ENCODE measurements at regions not wholly inside any gene's neighbourhood (a gene's known extent, or its start where the extent isn't known, plus 50 kb on each side); places are given as distances from the start of the nearest gene placed in this dataset.

- no peak overlapping the region for H3K4me3 ChIP-seq (ENCODE audit: low read depth in 1 of 3, low read length in 3 of 3)
- WGBS = 81% methylated on average over 2 of the region's 2 CpGs
- H3K27ac ChIP-seq (ENCODE audit: low read depth in 1 of 2, low read length in 2 of 2) = no peak overlapping the region
- DNase-seq (ENCODE audit: low spot score) = no peak
- H3K27me3 ChIP-seq (ENCODE audit: control insufficient read depth in 4 of 4, insufficient read depth in 4 of 4, low read length in 3 of 4) = no peaks in the 10 kb centered on the region
- no peak for TF ChIP-seq REST (IDR thresholded peaks at IDR 0.05)
- no peaks in the 10 kb centered on the region for H3K36me3 ChIP-seq (ENCODE audit: control insufficient read depth in 4 of 4, insufficient read depth in 3 of 4, low read depth in 1 of 4, low read length in 3 of 4)
- no peak overlapping the region for H3K9ac ChIP-seq (ENCODE audit: low read depth in 1 of 2, low read length in 2 of 2)
- H3K9me3 ChIP-seq (ENCODE audit: control insufficient read depth in 4 of 4, low read length in 3 of 4) = peaks cover 0 to 2% (median 0%) of the 10 kb centered on the region in 4 donors
- H3K4me1 ChIP-seq (ENCODE audit: control insufficient read depth in 4 of 4, insufficient read depth in 4 of 4, low read length in 3 of 4) = no peaks in the 10 kb centered on the region
Measured at GRCh38 chr11:111088847-111089355, 156.6 kb upstream of the POU2AF2 start.

DNA sequence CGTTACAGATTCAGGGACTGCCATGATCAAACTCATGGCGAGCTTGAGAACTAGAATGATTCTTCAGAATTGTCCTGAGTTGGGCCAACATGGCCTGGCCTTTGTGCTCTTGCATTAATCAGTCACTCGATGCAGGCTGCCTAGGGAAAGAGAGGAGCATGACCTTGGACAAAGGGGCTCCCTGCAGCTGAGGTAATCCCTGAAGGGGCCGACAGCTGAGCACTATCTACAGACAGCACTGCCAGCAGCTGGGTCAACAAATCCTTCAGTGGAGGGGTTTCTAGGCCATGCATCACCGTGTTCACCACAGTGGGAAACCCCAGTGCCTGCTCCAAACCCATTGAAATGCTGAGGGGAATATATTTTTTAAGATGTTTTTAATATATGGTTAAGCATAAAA is 159.5 kb upstream of the POU2AF2 start:
- Histone ChIP-seq H3K36me3 (ENCODE audit: control insufficient read depth in 4 of 4, insufficient read depth in 3 of 4, low read depth in 1 of 4, low read length in 3 of 4) (no peaks in the 10 kb centered on the region), H3K9ac (ENCODE audit: low read depth in 1 of 2, low read length in 2 of 2) (no peak overlapping the region), H3K9me3 (ENCODE audit: control insufficient read depth in 4 of 4, low read length in 3 of 4) (peaks cover 0 to 2% (median 0%) of the 10 kb centered on the region in 4 donors), H3K27ac (ENCODE audit: low read depth in 1 of 2, low read length in 2 of 2) (no peak overlapping the region), H3K4me3 (ENCODE audit: low read depth in 1 of 3, low read length in 3 of 3) (no peak overlapping the region), H3K4me1 (ENCODE audit: control insufficient read depth in 4 of 4, insufficient read depth in 4 of 4, low read length in 3 of 4) (no peaks in the 10 kb centered on the region), H3K27me3 (ENCODE audit: control insufficient read depth in 4 of 4, insufficient read depth in 4 of 4, low read length in 3 of 4) (no peaks in the 10 kb centered on the region)
- WGBS = 66% methylated on average over 5 of the region's 5 CpGs
- TF ChIP-seq EGR1 (IDR thresholded peaks at IDR 0.05; ENCODE audit: low read depth in 2 of 2) (no peak), CTCF (IDR thresholded peaks at IDR 0.05; ENCODE audit: low read depth, low read length, missing input control) (no peak), YY1 (IDR thresholded peaks at IDR 0.05) (no peak), GABPA (IDR thresholded peaks at IDR 0.05 in 1 of 2, conservative IDR thresholded peaks at IDR 0.05 in 1 of 2) (no peak), ZBTB33 (IDR thresholded peaks at IDR 0.05) (no peak), HNF4G (IDR thresholded peaks at IDR 0.05) (no peak), REST (IDR thresholded peaks at IDR 0.05) (no peak), HNF4A (conservative IDR thresholded peaks at IDR 0.05) (no peak), JUND (IDR thresholded peaks at IDR 0.05) (no peak), FOXA2 (IDR thresholded peaks at IDR 0.05) (no peak), MAX (IDR thresholded peaks at IDR 0.05) (no peak), TAF1 (conservative IDR thresholded peaks at IDR 0.05) (no peak), SP1 (IDR thresholded peaks at IDR 0.05) (no peak)
- no peak for DNase-seq (ENCODE audit: low spot score)
